GM23338 (cell line): ENCODE measurements at regions not wholly inside any gene's neighbourhood (a gene's known extent, or its start where the extent isn't known, plus 50 kb on each side); places are given as distances from the start of the nearest gene placed in this dataset.

ENCODE experiments used
- ATAC-seq: fragments of 200-7000 bp; cut with Tn5 transposase; 3 replicates; pipeline ENCODE4 v1.9.1; 2020
- DNase-seq: peaks from one replicate; pipeline ENCODE4 v3.0.0-alpha.2; 2015; ENCODE audit warnings: low spot score
- H2AFZ ChIP-seq: fragments of 200-600 bp; sonication (generic); 2 replicates; pipeline ENCODE4 v1.8.0; 2016; ENCODE audit warnings: antibody characterized with exemption, mild to moderate bottlenecking, moderate library complexity
- H3F3A ChIP-seq: fragments of 200-600 bp; sonication (generic); replicated peaks from 2 replicates; pipeline ENCODE4 v1.8.0; 2017; ENCODE audit warnings: antibody characterized with exemption, mixed run types, low read depth
- H3K27ac ChIP-seq: fragments of 200-600 bp; sonication (generic); 2 replicates; pipeline ENCODE4 v1.6.1; 2016; ENCODE audit warnings: low read depth
- H3K27me3 ChIP-seq: fragments of 200-600 bp; sonication (generic); 2 replicates; pipeline ENCODE4 v1.8.0; 2016; ENCODE audit warnings: mild to moderate bottlenecking, mixed run types, moderate library complexity; ENCODE audit not compliant: insufficient read depth
- H3K36me3 ChIP-seq: fragments of 200-600 bp; sonication (generic); 2 replicates; pipeline ENCODE4 v1.8.0; 2016; ENCODE audit warnings: mild to moderate bottlenecking; ENCODE audit not compliant: insufficient read depth
- H3K4me1 ChIP-seq: fragments of 200-600 bp; sonication (generic); 2 replicates; pipeline ENCODE4 v1.8.0; 2016; ENCODE audit warnings: mild to moderate bottlenecking, moderate library complexity; ENCODE audit not compliant: insufficient read depth
- H3K4me2 ChIP-seq: fragments of 200-600 bp; sonication (generic); 2 replicates; pipeline ENCODE4 v1.7.1; 2017; ENCODE audit warnings: mixed run types
- H3K4me3 ChIP-seq: fragments of 200-600 bp; sonication (generic); 2 replicates; pipeline ENCODE4 v1.6.1; 2016; ENCODE audit warnings: mixed run types
- H3K79me2 ChIP-seq: fragments of 200-600 bp; sonication (generic); replicated peaks from 2 replicates; pipeline ENCODE4 v1.8.0; 2017; ENCODE audit warnings: mild to moderate bottlenecking; ENCODE audit not compliant: insufficient read depth
- H3K9me2 ChIP-seq: fragments of 200-600 bp; sonication (generic); 2 replicates; pipeline ENCODE4 v1.8.0; 2017; ENCODE audit not compliant: insufficient read depth
- H4K20me1 ChIP-seq: fragments of 200-600 bp; sonication (generic); replicated peaks from 2 replicates; pipeline ENCODE4 v1.8.0; 2017; ENCODE audit warnings: mild to moderate bottlenecking; ENCODE audit not compliant: insufficient read depth
- H3K27ac Mint-ChIP-seq: 2 replicates; pipeline ENCODE4 v1.8.0; 2020; ENCODE audit warnings: inconsistent platforms, mild to moderate bottlenecking, moderate library complexity, mixed read lengths
- H3K27me3 Mint-ChIP-seq: 3 replicates; pipeline ENCODE4 v1.8.0; 2022; ENCODE audit warnings: low read depth, mild to moderate bottlenecking, moderate library complexity, mixed read lengths, inconsistent platforms; ENCODE audit not compliant: insufficient read depth, poor library complexity
- H3K36me3 Mint-ChIP-seq: 3 replicates; pipeline ENCODE4 v1.8.0; 2021; ENCODE audit warnings: low read depth, mild to moderate bottlenecking, inconsistent platforms, moderate library complexity, mixed read lengths
- H3K4me1 Mint-ChIP-seq: 3 replicates; pipeline ENCODE4 v1.8.0; 2020; ENCODE audit warnings: mild to moderate bottlenecking, inconsistent platforms, mixed read lengths
- H3K4me3 Mint-ChIP-seq: 3 replicates; pipeline ENCODE4 v1.8.0; 2021; ENCODE audit warnings: moderate library complexity, mild to moderate bottlenecking, inconsistent platforms, mixed read lengths
- H3K9me3 Mint-ChIP-seq: 3 replicates; pipeline ENCODE4 v1.8.0; 2020; ENCODE audit warnings: moderate library complexity, mild to moderate bottlenecking, inconsistent platforms, mixed read lengths
- CREB1 ChIP-seq: fragments of 250-450 bp; sonication (Bioruptor Pico); IDR thresholded peaks from 2 replicates; pipeline ENCODE4 v1.5.0; 2020; ENCODE audit warnings: low read depth, mild to moderate bottlenecking, moderate library complexity
- ETS1 ChIP-seq: IDR thresholded peaks from 2 replicates; pipeline ENCODE4 v1.6.1; 2016; ENCODE audit warnings: antibody characterized with exemption
- EZH2phosphoT487 ChIP-seq: fragments of 200-600 bp; sonication (generic); IDR thresholded peaks from one replicate; pipeline ENCODE4 v1.8.1; 2018; ENCODE audit warnings: antibody characterized with exemption; ENCODE audit not compliant: unreplicated experiment
- NANOG ChIP-seq: IDR thresholded peaks from 2 replicates; pipeline ENCODE4 v1.6.1; 2016; ENCODE audit warnings: antibody characterized with exemption, borderline replicate concordance
- TF ChIP-seq, protein P1 (sequence below), 2 experiments: fragments of 200-600 bp in 1 of 2; sonication (generic) in 1 of 2; conservative IDR thresholded peaks; 2 replicates each; pipeline versions ENCODE4 v1.5.1 to v1.6.1; 2016 to 2017; ENCODE audit warnings: antibody characterized with exemption in 2 of 2, low read depth in 2 of 2, mild to moderate bottlenecking in 2 of 2, moderate library complexity in 1 of 2

GRCh38 chr4:3655963-3656362 lies 110.2 kb upstream of the ADRA2C start:
- no peak overlapping the region for H3K27ac ChIP-seq
- DNase-seq (peak; percentile 66), ATAC-seq (peak; percentile 81)
- H3K4me3 ChIP-seq: no peak overlapping the region
- H3K27me3 Mint-ChIP-seq: peaks cover 24% of the 10 kb centered on the region
- H3F3A ChIP-seq: no peaks in the 10 kb centered on the region
- no peak overlapping the region; the same call in 2 of the 3 replicates for H3K4me3 Mint-ChIP-seq
- no peaks in the 10 kb centered on the region for H3K36me3 ChIP-seq
- H3K27ac Mint-ChIP-seq: no peak overlapping the region
- H3K27me3 ChIP-seq: no peaks in the 10 kb centered on the region
- H4K20me1 ChIP-seq: no peaks in the 10 kb centered on the region
- H2AFZ ChIP-seq: peak overlapping the region; percentile 23; the same call in 1 of the 2 replicates
- no peaks in the 10 kb centered on the region for H3K4me1 ChIP-seq
- H3K4me1 Mint-ChIP-seq: peaks cover 27% of the 10 kb centered on the region
- H3K36me3 Mint-ChIP-seq: no peaks in the 10 kb centered on the region
- no peaks in the 10 kb centered on the region for H3K79me2 ChIP-seq
- H3K9me3 Mint-ChIP-seq: no peaks in the 10 kb centered on the region
- no peak overlapping the region for H3K4me2 ChIP-seq
- TF ChIP-seq, protein P1, sequence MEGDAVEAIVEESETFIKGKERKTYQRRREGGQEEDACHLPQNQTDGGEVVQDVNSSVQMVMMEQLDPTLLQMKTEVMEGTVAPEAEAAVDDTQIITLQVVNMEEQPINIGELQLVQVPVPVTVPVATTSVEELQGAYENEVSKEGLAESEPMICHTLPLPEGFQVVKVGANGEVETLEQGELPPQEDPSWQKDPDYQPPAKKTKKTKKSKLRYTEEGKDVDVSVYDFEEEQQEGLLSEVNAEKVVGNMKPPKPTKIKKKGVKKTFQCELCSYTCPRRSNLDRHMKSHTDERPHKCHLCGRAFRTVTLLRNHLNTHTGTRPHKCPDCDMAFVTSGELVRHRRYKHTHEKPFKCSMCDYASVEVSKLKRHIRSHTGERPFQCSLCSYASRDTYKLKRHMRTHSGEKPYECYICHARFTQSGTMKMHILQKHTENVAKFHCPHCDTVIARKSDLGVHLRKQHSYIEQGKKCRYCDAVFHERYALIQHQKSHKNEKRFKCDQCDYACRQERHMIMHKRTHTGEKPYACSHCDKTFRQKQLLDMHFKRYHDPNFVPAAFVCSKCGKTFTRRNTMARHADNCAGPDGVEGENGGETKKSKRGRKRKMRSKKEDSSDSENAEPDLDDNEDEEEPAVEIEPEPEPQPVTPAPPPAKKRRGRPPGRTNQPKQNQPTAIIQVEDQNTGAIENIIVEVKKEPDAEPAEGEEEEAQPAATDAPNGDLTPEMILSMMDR (conservative IDR thresholded peaks at IDR 0.05; ENCODE audit: low read depth in 2 of 2): no peak
- no peaks in the 10 kb centered on the region for H3K9me2 ChIP-seq

DNA sequence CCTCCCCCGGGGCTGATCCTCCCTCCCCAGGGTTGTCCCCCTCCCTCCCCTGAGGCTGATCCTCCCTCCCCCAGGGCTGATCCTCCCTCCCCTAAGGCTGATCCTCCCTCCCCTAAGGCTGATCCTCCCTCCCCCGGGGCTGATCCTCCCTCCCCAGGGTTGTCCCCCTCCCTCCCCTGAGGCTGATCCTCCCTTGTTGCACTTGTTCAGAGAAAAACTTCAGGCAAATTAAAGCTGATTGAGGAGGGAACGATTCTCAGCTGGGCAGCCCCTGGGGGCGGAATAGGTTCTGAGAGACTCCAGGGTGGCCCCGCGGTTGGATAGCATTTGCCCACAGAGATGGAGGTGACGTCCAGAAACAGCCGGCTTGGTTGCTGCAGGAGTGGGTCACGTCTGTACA lies 110.7 kb upstream of the ADRA2C start:
- Histone ChIP-seq H3K27me3 (no peaks in the 10 kb centered on the region), H3K36me3 (no peaks in the 10 kb centered on the region), H4K20me1 (no peaks in the 10 kb centered on the region), H3K9me2 (no peaks in the 10 kb centered on the region), H3K79me2 (no peaks in the 10 kb centered on the region), H3K4me1 (no peaks in the 10 kb centered on the region), H3K4me2 (no peak overlapping the region), H3F3A (no peaks in the 10 kb centered on the region), H3K4me3 (no peak overlapping the region), H2AFZ (no peak overlapping the region), H3K27ac (no peak overlapping the region)
- Mint-ChIP-seq H3K27ac (no peak overlapping the region), H3K27me3 (peaks cover 24% of the 10 kb centered on the region), H3K4me3 (no peak overlapping the region), H3K36me3 (no peaks in the 10 kb centered on the region), H3K4me1 (peaks cover 24% of the 10 kb centered on the region), H3K9me3 (no peaks in the 10 kb centered on the region)
- ATAC-seq (no peak), DNase-seq (no peak)
- no peak for TF ChIP-seq CREB1 (CRISPR knock-in tag)
- TF ChIP-seq EZH2phosphoT487: no peak
- TF ChIP-seq ETS1: no peak
- no peak for TF ChIP-seq NANOG
- TF ChIP-seq, protein P1 (conservative IDR thresholded peaks at IDR 0.05; ENCODE audit: low read depth in 2 of 2): no peak
